ENCODE measurements at regions not wholly inside any gene's neighbourhood (a gene's known extent, or its start where the extent isn't known, plus 50 kb on each side); places are given as distances from the start of the nearest gene placed in this dataset.

- ChIA-PET POLR2A (no interaction called here), CTCF (interaction anchor here (1.2 kb wide), 1 partner anchor 71 kb away, joined by 5 read pairs; no protein-coding TSS in a partner anchor)
- FAIRE-seq (peak; percentile 44), DNase-seq (ENCODE audit: low read depth, low spot score) (peak; percentile 81)
- no peak overlapping the region for H3K4me3 ChIP-seq (replicated peaks in 1 of 3; ENCODE audit: insufficient read depth in 1 of 3, low read depth in 1 of 3, low read length in 3 of 3)
- TF ChIP-seq POLR2AphosphoS5 (IDR thresholded peaks at IDR 0.05; ENCODE audit: insufficient read depth, low read depth, low read length) (no peak), GATA2 (IDR thresholded peaks at IDR 0.05; ENCODE audit: insufficient read depth, insufficient read length, low read depth, low read length) (peak; percentile 77)
- H3K9ac ChIP-seq (replicated peaks; ENCODE audit: extremely low read depth, insufficient read depth, low read length): no peak overlapping the region
- H3K4me1 ChIP-seq (ENCODE audit: control insufficient read depth, extremely low read depth, insufficient read depth, low read length): peaks cover 57% of the 10 kb centered on the region
- no peak overlapping the region for H2AFZ ChIP-seq (ENCODE audit: low read depth, low read length)
- H3K79me2 ChIP-seq (ENCODE audit: control insufficient read depth, insufficient read depth, low read length): no peaks in the 10 kb centered on the region
- intact Hi-C loops (cut with micrococcal nuclease): loop anchor here (5.0 kb wide), 1 partner anchor 903 kb away; the partner anchor contains the start of gene DNAJC10
- no peak overlapping the region for H3K27ac ChIP-seq (ENCODE audit: insufficient read depth, low read depth, low read length)
- H3K9me3 ChIP-seq (replicated peaks; ENCODE audit: control insufficient read depth, insufficient read depth, low read length): no peaks in the 10 kb centered on the region
- no peaks in the 10 kb centered on the region for H3K36me3 ChIP-seq (ENCODE audit: control insufficient read depth in 2 of 2, extremely low read depth in 1 of 2, insufficient read depth in 2 of 2, low read length in 2 of 2)
- dilution Hi-C loops (cut with MboI; ENCODE audit: extremely low pct_ligation_motif_present, low sequenced_read_pairs): no loop called here
- no peak overlapping the region for H3K4me2 ChIP-seq (ENCODE audit: insufficient read depth, low read length)
- no peaks in the 10 kb centered on the region for H3K9me1 ChIP-seq (replicated peaks; ENCODE audit: control insufficient read depth, extremely low read depth, insufficient read depth, low read length)
- no TSS peak for BruUV-seq (replicated peaks)
- no peaks in the 10 kb centered on the region for H4K20me1 ChIP-seq (replicated peaks; ENCODE audit: control insufficient read depth, extremely low read depth, insufficient read depth, low read length)
- H3K27me3 ChIP-seq (ENCODE audit: control insufficient read depth in 2 of 2, insufficient read depth in 2 of 2, low read length in 2 of 2): no peaks in the 10 kb centered on the region
Observed at GRCh38 chr2:181814057-181814491, 77.5 kb upstream of the ITPRID2 start.

DNA sequence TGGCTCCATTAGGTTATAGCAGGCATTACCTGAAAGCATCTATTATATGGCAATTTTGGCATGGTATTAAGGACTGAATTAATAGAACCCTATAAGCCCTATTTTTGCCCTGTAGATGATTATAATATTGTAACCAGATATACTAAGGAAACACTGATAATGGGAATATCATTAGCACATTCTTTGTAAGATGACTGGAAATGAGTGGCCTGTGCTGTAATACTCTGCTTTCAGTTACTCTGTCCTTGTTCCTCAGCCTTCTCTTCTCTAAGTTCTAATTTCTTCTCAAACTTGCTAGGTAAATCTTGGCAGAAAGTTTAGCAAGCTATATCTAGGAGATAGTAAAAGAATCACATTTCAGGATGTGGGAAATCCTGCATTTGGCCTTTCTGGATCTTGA lies 74.0 kb upstream of the ITPRID2 start:
- FAIRE-seq: no peak
- dilution Hi-C loops (cut with MboI; ENCODE audit: extremely low pct_ligation_motif_present, low sequenced_read_pairs): no loop called here
- no peak for DNase-seq (ENCODE audit: low read depth, low spot score)
- intact Hi-C loops (cut with micrococcal nuclease): no loop called here
- H3K27ac ChIP-seq (ENCODE audit: insufficient read depth, low read depth, low read length): no peak overlapping the region
- no peaks in the 10 kb centered on the region for H3K79me2 ChIP-seq (ENCODE audit: control insufficient read depth, insufficient read depth, low read length)
- no TSS peak for BruUV-seq (replicated peaks)
- H2AFZ ChIP-seq (ENCODE audit: low read depth, low read length): peak overlapping the region; percentile 10
- no peak overlapping the region for H3K4me2 ChIP-seq (ENCODE audit: insufficient read depth, low read length)
- ChIA-PET POLR2A (no interaction called here), CTCF (interaction anchor here (0.7 to 1.7 kb wide), 3 partner anchors 22 to 75 kb away, joined by 3 to 4 read pairs (median 3); no protein-coding TSS in a partner anchor)
- no peak overlapping the region for H3K4me3 ChIP-seq (replicated peaks in 1 of 3; ENCODE audit: insufficient read depth in 1 of 3, low read depth in 1 of 3, low read length in 3 of 3)
- no peaks in the 10 kb centered on the region for H3K9me3 ChIP-seq (replicated peaks; ENCODE audit: control insufficient read depth, insufficient read depth, low read length)
- H3K9me1 ChIP-seq (replicated peaks; ENCODE audit: control insufficient read depth, extremely low read depth, insufficient read depth, low read length): no peaks in the 10 kb centered on the region
- no peaks in the 10 kb centered on the region for H3K27me3 ChIP-seq (ENCODE audit: control insufficient read depth in 2 of 2, insufficient read depth in 2 of 2, low read length in 2 of 2)
- no peaks in the 10 kb centered on the region for H3K36me3 ChIP-seq (ENCODE audit: control insufficient read depth in 2 of 2, extremely low read depth in 1 of 2, insufficient read depth in 2 of 2, low read length in 2 of 2)
- TF ChIP-seq POLR2AphosphoS5 (IDR thresholded peaks at IDR 0.05; ENCODE audit: insufficient read depth, low read depth, low read length): no peak
- TF ChIP-seq EZH2 (IDR thresholded peaks at IDR 0.05; ENCODE audit: borderline replicate concordance, low read depth, low read length, severe bottlenecking): no peak
- TF ChIP-seq, protein P1, sequence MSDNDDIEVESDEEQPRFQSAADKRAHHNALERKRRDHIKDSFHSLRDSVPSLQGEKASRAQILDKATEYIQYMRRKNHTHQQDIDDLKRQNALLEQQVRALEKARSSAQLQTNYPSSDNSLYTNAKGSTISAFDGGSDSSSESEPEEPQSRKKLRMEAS (IDR thresholded peaks at IDR 0.05; ENCODE audit: insufficient read depth, insufficient read length): no peak
- no peak for TF ChIP-seq FOS (IDR thresholded peaks at IDR 0.05; ENCODE audit: borderline replicate concordance, insufficient read depth, low read length)
- TF ChIP-seq, protein P2, sequence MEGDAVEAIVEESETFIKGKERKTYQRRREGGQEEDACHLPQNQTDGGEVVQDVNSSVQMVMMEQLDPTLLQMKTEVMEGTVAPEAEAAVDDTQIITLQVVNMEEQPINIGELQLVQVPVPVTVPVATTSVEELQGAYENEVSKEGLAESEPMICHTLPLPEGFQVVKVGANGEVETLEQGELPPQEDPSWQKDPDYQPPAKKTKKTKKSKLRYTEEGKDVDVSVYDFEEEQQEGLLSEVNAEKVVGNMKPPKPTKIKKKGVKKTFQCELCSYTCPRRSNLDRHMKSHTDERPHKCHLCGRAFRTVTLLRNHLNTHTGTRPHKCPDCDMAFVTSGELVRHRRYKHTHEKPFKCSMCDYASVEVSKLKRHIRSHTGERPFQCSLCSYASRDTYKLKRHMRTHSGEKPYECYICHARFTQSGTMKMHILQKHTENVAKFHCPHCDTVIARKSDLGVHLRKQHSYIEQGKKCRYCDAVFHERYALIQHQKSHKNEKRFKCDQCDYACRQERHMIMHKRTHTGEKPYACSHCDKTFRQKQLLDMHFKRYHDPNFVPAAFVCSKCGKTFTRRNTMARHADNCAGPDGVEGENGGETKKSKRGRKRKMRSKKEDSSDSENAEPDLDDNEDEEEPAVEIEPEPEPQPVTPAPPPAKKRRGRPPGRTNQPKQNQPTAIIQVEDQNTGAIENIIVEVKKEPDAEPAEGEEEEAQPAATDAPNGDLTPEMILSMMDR (IDR thresholded peaks at IDR 0.05; ENCODE audit: extremely low read depth in 1 of 2, insufficient read depth in 1 of 2, low read depth in 1 of 2, low read length in 2 of 2): no peak
- no peak for TF ChIP-seq GATA2 (IDR thresholded peaks at IDR 0.05; ENCODE audit: insufficient read depth, insufficient read length, low read depth, low read length)
- no peak for TF ChIP-seq MYC (IDR thresholded peaks at IDR 0.05; ENCODE audit: low read depth, low read length)
- TF ChIP-seq JUN (IDR thresholded peaks at IDR 0.05; ENCODE audit: borderline replicate concordance, insufficient read depth, insufficient read length, low read depth): no peak
- no peak for TF ChIP-seq POLR2A (IDR thresholded peaks at IDR 0.05; ENCODE audit: low read depth, low read length)
- H4K20me1 ChIP-seq (replicated peaks; ENCODE audit: control insufficient read depth, extremely low read depth, insufficient read depth, low read length): no peaks in the 10 kb centered on the region
- peaks cover 26% of the 10 kb centered on the region for H3K4me1 ChIP-seq (ENCODE audit: control insufficient read depth, extremely low read depth, insufficient read depth, low read length)
- H3K9ac ChIP-seq (replicated peaks; ENCODE audit: extremely low read depth, insufficient read depth, low read length): no peak overlapping the region

All from endothelial cell of umbilical vein (primary cell).